ENCODE measurements at regions not wholly inside any gene's neighbourhood (a gene's known extent, or its start where the extent isn't known, plus 50 kb on each side); places are given as distances from the start of the nearest gene placed in this dataset.

DNA sequence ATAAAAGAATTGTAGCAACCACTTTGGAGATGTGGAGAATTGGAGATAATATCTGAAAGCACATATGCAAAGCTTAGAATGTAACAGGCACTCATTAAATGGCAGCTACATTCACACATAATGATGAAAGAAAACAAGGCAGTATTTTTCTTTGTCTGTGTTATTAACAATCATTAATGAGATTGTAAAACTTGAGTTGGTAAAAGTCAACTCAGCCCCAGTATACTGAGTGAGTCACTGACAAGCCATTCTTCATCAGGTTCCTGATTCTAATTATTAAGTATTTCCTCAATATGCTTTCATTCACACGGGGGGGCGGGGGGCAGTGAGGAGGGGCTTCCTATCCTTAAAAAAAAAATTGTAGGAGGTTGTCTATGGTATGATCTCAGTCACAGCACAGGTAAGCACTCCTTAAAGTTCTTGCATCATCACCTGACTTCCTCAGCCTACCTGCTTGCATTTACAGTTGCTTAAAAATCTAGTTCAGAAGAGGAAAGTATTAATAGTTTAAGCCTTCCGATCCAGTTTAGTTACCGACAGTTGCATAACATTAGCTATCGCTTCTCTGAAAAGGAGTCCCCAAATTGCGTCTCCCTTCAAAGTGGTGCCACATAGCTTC lies 379.8 kb downstream of the EFNA5 start:
- TF ChIP-seq, protein P1, sequence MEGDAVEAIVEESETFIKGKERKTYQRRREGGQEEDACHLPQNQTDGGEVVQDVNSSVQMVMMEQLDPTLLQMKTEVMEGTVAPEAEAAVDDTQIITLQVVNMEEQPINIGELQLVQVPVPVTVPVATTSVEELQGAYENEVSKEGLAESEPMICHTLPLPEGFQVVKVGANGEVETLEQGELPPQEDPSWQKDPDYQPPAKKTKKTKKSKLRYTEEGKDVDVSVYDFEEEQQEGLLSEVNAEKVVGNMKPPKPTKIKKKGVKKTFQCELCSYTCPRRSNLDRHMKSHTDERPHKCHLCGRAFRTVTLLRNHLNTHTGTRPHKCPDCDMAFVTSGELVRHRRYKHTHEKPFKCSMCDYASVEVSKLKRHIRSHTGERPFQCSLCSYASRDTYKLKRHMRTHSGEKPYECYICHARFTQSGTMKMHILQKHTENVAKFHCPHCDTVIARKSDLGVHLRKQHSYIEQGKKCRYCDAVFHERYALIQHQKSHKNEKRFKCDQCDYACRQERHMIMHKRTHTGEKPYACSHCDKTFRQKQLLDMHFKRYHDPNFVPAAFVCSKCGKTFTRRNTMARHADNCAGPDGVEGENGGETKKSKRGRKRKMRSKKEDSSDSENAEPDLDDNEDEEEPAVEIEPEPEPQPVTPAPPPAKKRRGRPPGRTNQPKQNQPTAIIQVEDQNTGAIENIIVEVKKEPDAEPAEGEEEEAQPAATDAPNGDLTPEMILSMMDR (conservative IDR thresholded peaks at IDR 0.05), result no peak
- TF ChIP-seq ZFX (IDR thresholded peaks at IDR 0.05), result no peak
